ENCODE measurements at regions not wholly inside any gene's neighbourhood (a gene's known extent, or its start where the extent isn't known, plus 50 kb on each side); places are given as distances from the start of the nearest gene placed in this dataset.
A peak's percentile ranks its signal among the peaks of the same experiment; 100 is the strongest.

DNA sequence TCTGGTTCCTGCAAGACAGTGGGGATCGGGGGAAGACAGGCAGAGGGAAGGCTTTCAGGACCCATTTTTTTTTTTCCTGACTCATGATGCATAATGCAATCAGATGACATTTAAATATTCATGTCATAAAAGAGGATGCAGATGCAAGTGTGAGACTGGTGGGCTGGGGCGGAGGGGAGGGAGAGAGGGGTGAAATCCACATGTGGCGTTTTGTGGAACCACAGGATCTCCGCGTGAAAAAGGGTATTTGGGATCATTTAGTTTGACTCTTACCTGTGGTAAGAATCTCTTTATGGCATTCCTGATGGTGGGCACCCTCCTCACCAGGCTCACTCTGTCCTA, 249.3 kb upstream of the CSF3R start:
- H3K36me3 ChIP-seq (ENCODE audit: control insufficient read depth, insufficient read depth, low read length): no peaks in the 10 kb centered on the region
- no peaks in the 10 kb centered on the region for H3K27me3 ChIP-seq (ENCODE audit: control insufficient read depth, insufficient read depth, low read length)
- H3K27me3 Mint-ChIP-seq (ENCODE audit: low read depth in 2 of 2): peaks cover 24 to 51% of the 10 kb centered on the region in 2 donors
- ATAC-seq: no peak
- no peaks in the 10 kb centered on the region for H3K36me3 Mint-ChIP-seq
- H3K27ac ChIP-seq (ENCODE audit: low read length): no peak overlapping the region
- intact Hi-C loops (cut with micrococcal nuclease): no loop called here
- WGBS (ENCODE audit: insufficient coverage): 70% methylated on average over 5 of the region's 5 CpGs
- H3K9me3 ChIP-seq (ENCODE audit: control insufficient read depth, insufficient read depth, low read length): no peaks in the 10 kb centered on the region
- no peak overlapping the region for H3K4me3 ChIP-seq (ENCODE audit: low read length)
- no peak for TF ChIP-seq CTCF (IDR thresholded peaks at IDR 0.05)
- H3K9me3 Mint-ChIP-seq: no peaks in the 10 kb centered on the region
- no peak overlapping the region for H3K27ac Mint-ChIP-seq
- DNase-seq: no peak
- no peaks in the 10 kb centered on the region for H3K4me1 ChIP-seq (ENCODE audit: control insufficient read depth, insufficient read depth, low read length)
- H3K4me3 Mint-ChIP-seq: no peak overlapping the region
- H3K4me1 Mint-ChIP-seq: no peaks in the 10 kb centered on the region

- Histone ChIP-seq H3K4me3 (ENCODE audit: low read length) (no peak overlapping the region), H3K4me1 (ENCODE audit: control insufficient read depth, insufficient read depth, low read length) (no peaks in the 10 kb centered on the region), H3K9me3 (ENCODE audit: control insufficient read depth, insufficient read depth, low read length) (no peaks in the 10 kb centered on the region), H3K36me3 (ENCODE audit: control insufficient read depth, insufficient read depth, low read length) (no peaks in the 10 kb centered on the region), H3K27ac (ENCODE audit: low read length) (no peak overlapping the region), H3K27me3 (ENCODE audit: control insufficient read depth, insufficient read depth, low read length) (no peaks in the 10 kb centered on the region)
- Mint-ChIP-seq H3K4me3 (no peak overlapping the region), H3K27ac (no peak overlapping the region), H3K36me3 (no peaks in the 10 kb centered on the region), H3K27me3 (ENCODE audit: low read depth in 2 of 2) (peaks cover 24 to 51% of the 10 kb centered on the region in 2 donors), H3K4me1 (no peaks in the 10 kb centered on the region), H3K9me3 (no peaks in the 10 kb centered on the region)
- intact Hi-C loops (cut with micrococcal nuclease): no loop called here
- WGBS (ENCODE audit: insufficient coverage): 77% methylated on average over 11 of the region's 11 CpGs
- ATAC-seq: no peak
- peak in 1 of 2 donors; percentile 8 for DNase-seq
- no peak for TF ChIP-seq CTCF (IDR thresholded peaks at IDR 0.05)
These were observed 248.7 kb upstream of the CSF3R start for GRCh38 chr1:36731226-36732014.

DNA sequence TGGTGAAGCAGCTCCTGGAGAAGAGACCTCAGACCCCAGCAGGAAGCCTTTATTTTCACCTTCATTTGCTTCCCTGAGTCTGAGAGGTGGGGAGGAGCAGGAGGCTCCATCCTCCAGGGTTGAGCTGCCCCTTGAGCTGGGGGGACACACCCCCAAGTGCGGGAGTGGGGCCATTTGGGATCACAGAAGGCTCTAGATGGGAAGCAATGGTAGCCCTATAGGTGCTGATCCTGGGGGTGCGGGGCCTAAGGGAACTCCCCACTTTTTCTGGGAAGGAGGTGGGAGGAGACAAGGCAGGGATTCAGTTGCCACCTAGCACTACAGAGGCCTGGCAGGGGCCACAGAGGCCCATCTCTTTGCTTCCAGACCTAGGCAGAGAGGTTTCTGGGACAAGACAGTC, 247.9 kb upstream of the CSF3R start:
- Mint-ChIP-seq H3K36me3 (no peaks in the 10 kb centered on the region), H3K27ac (no peak overlapping the region), H3K27me3 (ENCODE audit: low read depth in 2 of 2) (peaks cover 24 to 46% of the 10 kb centered on the region in 2 donors), H3K4me3 (no peak overlapping the region), H3K9me3 (no peaks in the 10 kb centered on the region), H3K4me1 (no peaks in the 10 kb centered on the region)
- no peaks in the 10 kb centered on the region for H3K9me3 ChIP-seq (ENCODE audit: control insufficient read depth, insufficient read depth, low read length)
- H3K4me3 ChIP-seq (ENCODE audit: low read length): no peak overlapping the region
- H3K36me3 ChIP-seq (ENCODE audit: control insufficient read depth, insufficient read depth, low read length): no peaks in the 10 kb centered on the region
- H3K27ac ChIP-seq (ENCODE audit: low read length): no peak overlapping the region
- no peaks in the 10 kb centered on the region for H3K27me3 ChIP-seq (ENCODE audit: control insufficient read depth, insufficient read depth, low read length)
- ATAC-seq (no peak), DNase-seq (no peak)
- no peak for TF ChIP-seq CTCF (IDR thresholded peaks at IDR 0.05)
- intact Hi-C loops (cut with micrococcal nuclease): no loop called here
- H3K4me1 ChIP-seq (ENCODE audit: control insufficient read depth, insufficient read depth, low read length): no peaks in the 10 kb centered on the region
- 64% methylated on average over 2 of the region's 2 CpGs for WGBS (ENCODE audit: insufficient coverage)

All from natural killer cell (primary cell).